Transverse colon (tissue), 4 donors: ENCODE measurements at regions not wholly inside any gene's neighbourhood (a gene's known extent, or its start where the extent isn't known, plus 50 kb on each side); places are given as distances from the start of the nearest gene placed in this dataset.

Experiments
- DNase-seq: peaks from one replicate; pipeline ENCODE4 v3.0.0-alpha.2; 2019
- H3K27ac ChIP-seq, 4 donors: fragments of 200-600 bp; sonication (generic); 2 replicates each; pipeline ENCODE4 v1.5.1; 2016 to 2018; ENCODE audit warnings: inconsistent platforms in 4 of 4
- H3K27me3 ChIP-seq: fragments of 200-600 bp; sonication (generic); 2 replicates; pipeline ENCODE4 v1.5.1; 2017; ENCODE audit warnings: inconsistent platforms
- H3K36me3 ChIP-seq, 4 donors: fragments of 200-600 bp; sonication (generic); 2 replicates each; pipeline ENCODE4 v1.5.1; 2017 to 2019; ENCODE audit warnings: inconsistent platforms in 4 of 4
- H3K4me1 ChIP-seq, 4 donors: fragments of 200-600 bp; sonication (generic); 2 replicates each; pipeline ENCODE4 v1.5.1; 2017 to 2020; ENCODE audit warnings: inconsistent platforms in 4 of 4
- H3K4me3 ChIP-seq, 4 donors: fragments of 200-600 bp; sonication (generic); 1 replicate in 1 of 4; 2 replicates in 3 of 4; pipeline versions ENCODE4 v1.5.1 to v1.6.1; 2017 to 2019; ENCODE audit warnings: inconsistent platforms in 4 of 4
- H3K9me3 ChIP-seq, 2 donors: fragments of 200-600 bp; sonication (generic); 2 replicates each; pipeline ENCODE4 v1.5.1; 2017 to 2019; ENCODE audit warnings: inconsistent platforms in 2 of 2
- EP300 ChIP-seq: sonication (generic); formaldehyde crosslinking; IDR thresholded peaks from one replicate; pipeline ENCODE4 v1.6.1; 2017; ENCODE audit warnings: antibody characterized with exemption, low read depth
- POLR2A ChIP-seq: fragments of 450-650 bp; IDR thresholded peaks from one replicate; pipeline ENCODE4 v1.6.1; 2016; ENCODE audit warnings: antibody characterized with exemption, mild to moderate bottlenecking, moderate library complexity
- POLR2AphosphoS5 ChIP-seq, 3 donors: sonication (generic); formaldehyde crosslinking; IDR thresholded peaks; one replicate each; pipeline ENCODE4 v1.6.1; 2016; ENCODE audit warnings: antibody characterized with exemption in 3 of 3
- WGBS, 2 donors: methylation state at CpG; one replicate each; pipeline ENCODE4 v1.1.5; 2018; ENCODE audit warnings: low coverage in 1 of 2; 5-methylcytosine and 5-hydroxymethylcytosine counted together
- in situ Hi-C, 4 donors: fragments of 200-750 bp; cut with MboI; loops; one replicate each; pipeline versions ENCODE4 v1.15.0 to v1.15.1; 2017; ENCODE audit warnings: low sequenced_read_pairs in 3 of 4, low pct_ligation_motif_present in 1 of 4, low pct_unique_long_range_greater_than_20kb in 1 of 4
- intact Hi-C: fragments of 100-400 bp; cut with DNase I; formaldehyde crosslinking; loops from one replicate; pipeline ENCODE4 v1.15.1; 2023; ENCODE audit warnings: low total_unique reads
- TF ChIP-seq, protein P1 (sequence below), 5 experiments: fragments of 200-600 bp in 3 of 5; fragments of 450-650 bp in 2 of 5; sonication (generic) in 3 of 5; IDR thresholded peaks; 1 replicate in 2 of 5; 2 replicates in 3 of 5; pipeline ENCODE4 v1.5.1; 2016 to 2017; ENCODE audit warnings: antibody characterized with exemption in 5 of 5, inconsistent platforms in 3 of 5, mild to moderate bottlenecking in 2 of 5, moderate library complexity in 1 of 5

DNA sequence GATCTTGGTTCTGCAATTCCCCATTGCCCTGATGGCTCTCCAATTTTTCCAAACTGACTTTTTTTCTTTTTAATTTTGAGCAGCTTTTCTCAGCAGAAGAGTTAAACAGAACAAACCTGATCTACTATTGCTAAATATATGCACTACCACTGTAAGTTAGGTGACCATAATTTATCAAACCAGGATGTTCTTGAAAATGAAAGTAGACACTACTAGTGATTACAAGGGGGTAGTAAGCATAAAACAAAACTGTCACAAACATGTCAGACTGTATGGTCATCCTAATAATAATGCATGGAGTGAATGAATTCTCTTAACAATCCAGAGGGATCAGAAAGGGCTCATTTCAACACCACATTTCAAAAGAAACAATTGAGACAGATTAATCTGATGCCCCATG lies 183.0 kb upstream of the FOXN3 start:
- no peak for DNase-seq
- H3K27me3 ChIP-seq = no peaks in the 10 kb centered on the region
- in situ Hi-C loops = loop anchor here in 1 of 4 donors (25.0 kb wide), 1 partner anchor 312 kb away; no protein-coding TSS in a partner anchor

DNA sequence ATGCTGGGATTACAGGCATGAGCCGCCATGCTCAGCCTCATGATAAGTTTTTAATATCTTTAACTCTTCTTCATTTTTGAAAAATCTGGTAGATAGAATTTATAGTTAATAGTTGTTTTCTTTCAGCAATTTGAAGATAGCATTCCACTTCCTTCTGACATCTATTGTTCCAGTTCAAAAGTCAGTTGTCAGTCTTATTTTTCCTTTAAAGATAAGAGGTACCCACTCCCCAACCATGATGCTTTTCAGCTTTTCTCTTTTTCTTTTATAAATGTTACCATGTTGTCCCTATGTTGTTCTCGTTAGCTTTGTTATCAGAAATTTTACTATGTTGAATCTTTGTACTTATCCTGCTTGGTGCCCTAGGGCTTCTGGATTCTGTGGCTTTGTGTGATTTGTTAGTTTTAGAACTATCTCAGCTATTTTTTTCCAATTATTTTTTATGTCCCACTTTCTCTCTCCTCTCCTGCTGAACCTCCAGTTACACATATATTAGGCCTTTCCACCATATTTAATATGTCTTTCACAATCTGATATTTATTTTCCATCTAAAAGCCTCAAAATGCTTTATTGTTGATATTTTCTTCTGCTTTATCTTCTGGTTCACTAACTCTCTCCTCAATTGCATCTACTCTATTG lies 181.6 kb upstream of the FOXN3 start:
- DNase-seq = no peak
- no peak overlapping the region for H3K27ac ChIP-seq
- in situ Hi-C loops = no loop called here
- 89 to 95% methylated on average over 2 of the region's 2 CpGs for WGBS, 2 donors
- H3K27me3 ChIP-seq = no peaks in the 10 kb centered on the region
- TF ChIP-seq POLR2AphosphoS5 (IDR thresholded peaks at IDR 0.05) (no peak), EP300 (no peak), POLR2A (no peak)
- TF ChIP-seq, protein P1, sequence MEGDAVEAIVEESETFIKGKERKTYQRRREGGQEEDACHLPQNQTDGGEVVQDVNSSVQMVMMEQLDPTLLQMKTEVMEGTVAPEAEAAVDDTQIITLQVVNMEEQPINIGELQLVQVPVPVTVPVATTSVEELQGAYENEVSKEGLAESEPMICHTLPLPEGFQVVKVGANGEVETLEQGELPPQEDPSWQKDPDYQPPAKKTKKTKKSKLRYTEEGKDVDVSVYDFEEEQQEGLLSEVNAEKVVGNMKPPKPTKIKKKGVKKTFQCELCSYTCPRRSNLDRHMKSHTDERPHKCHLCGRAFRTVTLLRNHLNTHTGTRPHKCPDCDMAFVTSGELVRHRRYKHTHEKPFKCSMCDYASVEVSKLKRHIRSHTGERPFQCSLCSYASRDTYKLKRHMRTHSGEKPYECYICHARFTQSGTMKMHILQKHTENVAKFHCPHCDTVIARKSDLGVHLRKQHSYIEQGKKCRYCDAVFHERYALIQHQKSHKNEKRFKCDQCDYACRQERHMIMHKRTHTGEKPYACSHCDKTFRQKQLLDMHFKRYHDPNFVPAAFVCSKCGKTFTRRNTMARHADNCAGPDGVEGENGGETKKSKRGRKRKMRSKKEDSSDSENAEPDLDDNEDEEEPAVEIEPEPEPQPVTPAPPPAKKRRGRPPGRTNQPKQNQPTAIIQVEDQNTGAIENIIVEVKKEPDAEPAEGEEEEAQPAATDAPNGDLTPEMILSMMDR (IDR thresholded peaks at IDR 0.05) = no peak
- H3K4me3 ChIP-seq = no peak overlapping the region
- H3K36me3 ChIP-seq = peaks cover 0 to 5% (median 0%) of the 10 kb centered on the region in 4 donors
- no peaks in the 10 kb centered on the region for H3K4me1 ChIP-seq
- H3K9me3 ChIP-seq = peaks cover 28 to 37% of the 10 kb centered on the region in 2 donors
- intact Hi-C loops = no loop called here

More for the DNA sequence above, 183.0 kb upstream of the FOXN3 start:
- H3K27ac ChIP-seq = no peak overlapping the region
- TF ChIP-seq POLR2AphosphoS5 (IDR thresholded peaks at IDR 0.05) = no peak
- TF ChIP-seq POLR2A = no peak
- TF ChIP-seq, protein P1 (IDR thresholded peaks at IDR 0.05) = no peak
- no peak for TF ChIP-seq EP300
- H3K36me3 ChIP-seq = peaks cover 0 to 5% (median 0%) of the 10 kb centered on the region in 4 donors
- no peaks in the 10 kb centered on the region for H3K4me1 ChIP-seq
- peaks cover 28 to 34% of the 10 kb centered on the region in 2 donors for H3K9me3 ChIP-seq
- H3K4me3 ChIP-seq = no peak overlapping the region
- intact Hi-C loops = loop anchor here (2.0 kb wide), 1 partner anchor 57 kb away; no protein-coding TSS in a partner anchor

DNA sequence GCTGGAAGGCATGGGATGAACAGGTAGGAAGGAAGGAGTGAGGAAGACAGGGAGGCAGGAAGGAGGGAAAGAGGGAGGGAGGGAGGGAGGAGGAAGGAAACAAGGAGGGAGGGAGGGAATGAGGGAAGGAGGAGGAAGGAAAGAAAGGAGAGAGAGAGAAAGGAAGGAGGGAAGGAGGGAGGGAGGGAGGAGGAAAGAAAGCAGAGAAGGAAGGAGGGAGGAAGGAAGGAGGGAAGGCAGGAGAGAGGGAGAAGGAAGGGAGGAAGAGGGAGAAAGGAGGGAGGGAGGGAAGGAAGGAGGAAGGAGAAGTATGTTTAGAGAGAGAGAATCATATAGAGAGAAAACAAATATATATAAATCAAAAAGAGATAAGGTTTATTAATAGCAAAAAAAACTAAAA lies 175.9 kb upstream of the FOXN3 start:
- no peak for TF ChIP-seq POLR2AphosphoS5 (IDR thresholded peaks at IDR 0.05)
- TF ChIP-seq POLR2A = no peak
- no peak for TF ChIP-seq EP300
- TF ChIP-seq, protein P1 (IDR thresholded peaks at IDR 0.05) = no peak
- Histone ChIP-seq H3K27ac (no peak overlapping the region), H3K4me3 (no peak overlapping the region), H3K9me3 (peaks cover 7 to 20% of the 10 kb centered on the region in 2 donors), H3K36me3 (no peaks in the 10 kb centered on the region), H3K4me1 (no peaks in the 10 kb centered on the region), H3K27me3 (no peaks in the 10 kb centered on the region)
- DNase-seq = no peak
- intact Hi-C loops (no loop called here), in situ Hi-C loops (no loop called here)

DNA sequence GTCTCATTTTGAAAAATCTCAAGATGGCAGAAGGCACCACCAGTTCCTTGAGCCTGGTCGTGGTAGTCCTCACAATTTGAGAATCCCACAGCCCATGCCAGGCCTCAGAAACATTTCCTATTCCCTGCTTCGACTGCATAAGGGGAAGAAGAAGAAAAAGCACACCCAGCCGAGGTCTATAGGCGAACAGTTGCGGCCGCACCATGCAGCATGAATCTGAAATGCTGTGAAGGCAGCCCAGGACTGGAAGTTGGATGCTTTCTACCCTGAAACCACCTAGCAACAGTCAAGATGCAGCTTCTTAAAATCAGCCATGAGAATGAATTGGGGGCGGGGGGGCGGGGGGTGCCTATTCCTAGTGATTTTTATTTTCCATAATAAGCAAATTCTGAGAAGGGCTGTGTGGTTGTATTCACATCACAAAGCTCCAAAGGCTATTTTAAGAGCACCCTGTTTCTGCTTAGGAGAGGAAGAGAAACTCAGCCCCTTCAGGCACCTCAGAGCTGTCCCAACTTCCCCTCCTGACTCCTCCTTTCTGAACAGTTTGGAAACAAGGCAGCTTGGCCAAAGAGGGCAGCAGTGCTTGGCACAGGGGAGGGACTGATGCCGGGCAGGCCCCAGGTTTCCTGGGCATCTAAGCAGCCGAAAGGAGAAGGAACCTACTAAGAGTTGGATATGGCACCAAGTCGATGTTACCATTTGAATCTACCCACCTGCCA lies 172.5 kb upstream of the FOXN3 start:
- intact Hi-C loops (no loop called here), in situ Hi-C loops (no loop called here)
- TF ChIP-seq POLR2A = no peak
- no peak for TF ChIP-seq EP300
- TF ChIP-seq, protein P1 (IDR thresholded peaks at IDR 0.05) = no peak
- TF ChIP-seq POLR2AphosphoS5 (IDR thresholded peaks at IDR 0.05) = no peak
- no peak for DNase-seq
- Histone ChIP-seq H3K9me3 (peaks cover 0 to 2% of the 10 kb centered on the region in 2 donors), H3K27ac (peak overlapping the region in 1 of 4 donors; percentile 32), H3K4me3 (no peak overlapping the region), H3K4me1 (no peaks in the 10 kb centered on the region), H3K36me3 (no peaks in the 10 kb centered on the region), H3K27me3 (no peaks in the 10 kb centered on the region)
- 76 to 83% methylated on average over 4 to 11 of the region's 11 CpGs for WGBS, 2 donors
